H1 (cell line): ENCODE measurements at regions not wholly inside any gene's neighbourhood (a gene's known extent, or its start where the extent isn't known, plus 50 kb on each side); places are given as distances from the start of the nearest gene placed in this dataset.

Experiments
- ATF2 ChIP-seq: IDR thresholded peaks from 2 replicates; pipeline ENCODE4 v1.6.1; 2012; ENCODE audit warnings: low read length, inconsistent platforms
- BCL11A ChIP-seq, 2 experiments: IDR thresholded peaks; one replicate each; pipeline ENCODE4 v1.6.1; 2011; ENCODE audit warnings: low read depth in 2 of 2, low read length in 2 of 2, mild to moderate bottlenecking in 2 of 2
- CTCF ChIP-seq, 3 experiments: IDR thresholded peaks; 1 replicate in 2 of 3; 2 replicates in 1 of 3; pipeline versions ENCODE4 v1.5.1 to v1.6.1; 2011; ENCODE audit warnings: low read length in 3 of 3, mild to moderate bottlenecking in 3 of 3, inconsistent platforms in 2 of 3, low read depth in 1 of 3, moderate library complexity in 1 of 3; ENCODE audit not compliant: insufficient read depth in 1 of 3; ENCODE audit errors: control extremely low read depth in 1 of 3
- EZH2 ChIP-seq: fragments of 200-600 bp; sonication (generic); IDR thresholded peaks from 2 replicates; pipeline ENCODE4 v1.7.1; 2012; ENCODE audit warnings: low read depth, mild to moderate bottlenecking, moderate library complexity, low read length, inconsistent platforms; ENCODE audit not compliant: severe bottlenecking
- MAFK ChIP-seq: IDR thresholded peaks from 2 replicates; pipeline ENCODE4 v1.6.1; 2012; ENCODE audit warnings: low read depth, mild to moderate bottlenecking, improper control_type of control experiment, low read length
- MAX ChIP-seq: IDR thresholded peaks from 2 replicates; pipeline ENCODE4 v1.6.1; 2012; ENCODE audit warnings: inconsistent platforms
- NRF1 ChIP-seq: IDR thresholded peaks from 2 replicates; pipeline ENCODE4 v1.6.1; 2011; ENCODE audit warnings: mild to moderate bottlenecking, low read depth, low read length, improper control_type of control experiment
- POLR2A ChIP-seq, 2 experiments: IDR thresholded peaks; 1 replicate in 1 of 2; 2 replicates in 1 of 2; pipeline ENCODE4 v1.6.1; 2011; ENCODE audit warnings: low read depth in 2 of 2, low read length in 2 of 2, mild to moderate bottlenecking in 2 of 2; ENCODE audit errors: control extremely low read depth in 1 of 2
- RFX5 ChIP-seq: IDR thresholded peaks from 2 replicates; pipeline ENCODE4 v1.6.1; 2011; ENCODE audit warnings: low read depth, low read length, improper control_type of control experiment, borderline replicate concordance
- SAP30 ChIP-seq: fragments of 300-600 bp; sonication (generic); IDR thresholded peaks from 2 replicates; pipeline ENCODE4 v1.7.1; 2012; ENCODE audit warnings: low read length, moderate library complexity, mild to moderate bottlenecking, inconsistent platforms; ENCODE audit not compliant: insufficient read depth, insufficient replicate concordance
- SUZ12 ChIP-seq: fragments of 200-600 bp; sonication (generic); IDR thresholded peaks from 2 replicates; pipeline ENCODE4 v1.6.1; 2012; ENCODE audit warnings: mild to moderate bottlenecking, inconsistent platforms, low read length, moderate library complexity, mixed read lengths
- TAF1 ChIP-seq: IDR thresholded peaks from 2 replicates; pipeline ENCODE4 v1.6.1; 2011; ENCODE audit warnings: mild to moderate bottlenecking, low read depth, low read length
- TBP ChIP-seq: IDR thresholded peaks from 2 replicates; pipeline ENCODE4 v1.6.1; 2011; ENCODE audit warnings: low read depth, low read length, improper control_type of control experiment
- ZNF274 ChIP-seq: IDR thresholded peaks from 2 replicates; pipeline ENCODE4 v1.7.0; 2012; ENCODE audit warnings: low read length, borderline replicate concordance; ENCODE audit errors: extremely low read depth

- peak in 2 of 3 experiments; percentile 45 to 78; a peak in 2 of 4 replicates for TF ChIP-seq CTCF (IDR thresholded peaks at IDR 0.05; ENCODE audit: control extremely low read depth in 1 of 3, insufficient read depth in 1 of 3, low read depth in 1 of 3, low read length in 3 of 3)
- TF ChIP-seq TBP = no peak
- TF ChIP-seq POLR2A (IDR thresholded peaks at IDR 0.05; ENCODE audit: control extremely low read depth in 1 of 2, low read depth in 2 of 2, low read length in 2 of 2) = no peak
- TF ChIP-seq NRF1 = no peak
- TF ChIP-seq RFX5 = no peak
- no peak for TF ChIP-seq TAF1
- no peak for TF ChIP-seq SAP30
- TF ChIP-seq EZH2 = no peak
- TF ChIP-seq ZNF274 = no peak
- no peak for TF ChIP-seq MAX
- no peak for TF ChIP-seq BCL11A (IDR thresholded peaks at IDR 0.05; ENCODE audit: low read depth in 2 of 2, low read length in 2 of 2)
- TF ChIP-seq ATF2 = no peak
- TF ChIP-seq SUZ12 = no peak
- no peak for TF ChIP-seq MAFK
Observed at GRCh38 chr2:151051574-151052220, 210.0 kb downstream of the RBM43 start.
